Activated B cell treated with CpG ODN at 0.5 μM for 24 hours (primary cell): ENCODE measurements at regions not wholly inside any gene's neighbourhood (a gene's known extent, or its start where the extent isn't known, plus 50 kb on each side); places are given as distances from the start of the nearest gene placed in this dataset.

Source experiments
- ATAC-seq: fragments of 200-7000 bp; cut with Tn5 transposase; one replicate; pipeline ENCODE4 v1.10.0; 2021; ENCODE audit warnings: low read depth, mild to moderate bottlenecking, moderate library complexity
- CTCF ChIA-PET: fragments of 350-600 bp; sonication (Branson Sonifier 250); formaldehyde crosslinking; loops from one replicate; lab custom pipeline; 2021; ENCODE audit warnings: antibody characterized with exemption; lab: Charles Lee
- POLR2A ChIA-PET: fragments of 350-600 bp; sonication (Branson Sonifier 250); formaldehyde crosslinking; loops from one replicate; lab custom pipeline; 2021; ENCODE audit warnings: antibody characterized with exemption; lab: Charles Lee
- DNase-seq: peaks from one replicate; pipeline ENCODE4 v3.0.0; 2022
- H3K27ac Mint-ChIP-seq: one replicate; pipeline ENCODE4 v1.8.0; 2020; ENCODE audit warnings: mixed read lengths
- H3K27me3 Mint-ChIP-seq: one replicate; pipeline ENCODE4 v1.8.0; 2021; ENCODE audit warnings: mixed read lengths
- H3K36me3 Mint-ChIP-seq: one replicate; pipeline ENCODE4 v1.8.0; 2021; ENCODE audit warnings: low read depth, mixed read lengths
- H3K4me1 Mint-ChIP-seq: one replicate; pipeline ENCODE4 v1.8.0; 2021; ENCODE audit warnings: mixed read lengths
- H3K4me3 Mint-ChIP-seq: one replicate; pipeline ENCODE4 v1.8.0; 2020; ENCODE audit warnings: mild to moderate bottlenecking, mixed read lengths
- H3K9me3 Mint-ChIP-seq: one replicate; pipeline ENCODE4 v1.8.0; 2020; ENCODE audit warnings: mixed read lengths
- intact Hi-C: fragments of 100-400 bp; cut with micrococcal nuclease; formaldehyde crosslinking; loops from one replicate; pipeline ENCODE4 v1.15.1; 2024
- TF ChIP-seq, protein P1 (sequence below): fragments of 200-600 bp; IDR thresholded peaks from one replicate; pipeline ENCODE4 v1.8.0; 2022; ENCODE audit warnings: antibody characterized with exemption, mild to moderate bottlenecking

DNA sequence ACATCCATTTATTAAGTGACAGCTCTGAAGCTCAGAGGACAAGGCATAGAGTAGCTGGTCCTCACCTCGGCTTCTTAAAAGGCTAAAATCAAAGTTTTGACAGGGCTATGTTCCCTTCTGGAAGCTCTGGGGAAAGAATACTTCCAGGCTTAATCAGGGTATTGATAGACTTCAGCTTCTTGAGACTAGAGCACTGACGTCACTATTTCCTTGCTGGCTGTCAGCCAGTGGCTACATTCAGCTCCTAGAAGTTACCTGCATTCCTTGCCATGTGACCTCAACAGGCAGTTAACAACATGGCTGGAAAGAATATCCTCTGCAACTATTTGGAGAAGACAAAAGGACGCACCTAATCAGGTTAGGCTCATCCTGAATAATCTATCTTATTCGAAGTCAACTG is 1144.8 kb downstream of the ADGRL3 start:
- ATAC-seq = no peak
- POLR2A ChIA-PET = no interaction called here
- Mint-ChIP-seq H3K36me3 (no peaks in the 10 kb centered on the region), H3K27ac (no peak overlapping the region), H3K9me3 (peaks cover 30% of the 10 kb centered on the region), H3K4me1 (no peaks in the 10 kb centered on the region), H3K4me3 (no peak overlapping the region), H3K27me3 (no peaks in the 10 kb centered on the region)
- no peak for DNase-seq
- TF ChIP-seq, protein P1, sequence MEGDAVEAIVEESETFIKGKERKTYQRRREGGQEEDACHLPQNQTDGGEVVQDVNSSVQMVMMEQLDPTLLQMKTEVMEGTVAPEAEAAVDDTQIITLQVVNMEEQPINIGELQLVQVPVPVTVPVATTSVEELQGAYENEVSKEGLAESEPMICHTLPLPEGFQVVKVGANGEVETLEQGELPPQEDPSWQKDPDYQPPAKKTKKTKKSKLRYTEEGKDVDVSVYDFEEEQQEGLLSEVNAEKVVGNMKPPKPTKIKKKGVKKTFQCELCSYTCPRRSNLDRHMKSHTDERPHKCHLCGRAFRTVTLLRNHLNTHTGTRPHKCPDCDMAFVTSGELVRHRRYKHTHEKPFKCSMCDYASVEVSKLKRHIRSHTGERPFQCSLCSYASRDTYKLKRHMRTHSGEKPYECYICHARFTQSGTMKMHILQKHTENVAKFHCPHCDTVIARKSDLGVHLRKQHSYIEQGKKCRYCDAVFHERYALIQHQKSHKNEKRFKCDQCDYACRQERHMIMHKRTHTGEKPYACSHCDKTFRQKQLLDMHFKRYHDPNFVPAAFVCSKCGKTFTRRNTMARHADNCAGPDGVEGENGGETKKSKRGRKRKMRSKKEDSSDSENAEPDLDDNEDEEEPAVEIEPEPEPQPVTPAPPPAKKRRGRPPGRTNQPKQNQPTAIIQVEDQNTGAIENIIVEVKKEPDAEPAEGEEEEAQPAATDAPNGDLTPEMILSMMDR = no peak
- intact Hi-C loops = no loop called here
- CTCF ChIA-PET = no interaction called here

DNA sequence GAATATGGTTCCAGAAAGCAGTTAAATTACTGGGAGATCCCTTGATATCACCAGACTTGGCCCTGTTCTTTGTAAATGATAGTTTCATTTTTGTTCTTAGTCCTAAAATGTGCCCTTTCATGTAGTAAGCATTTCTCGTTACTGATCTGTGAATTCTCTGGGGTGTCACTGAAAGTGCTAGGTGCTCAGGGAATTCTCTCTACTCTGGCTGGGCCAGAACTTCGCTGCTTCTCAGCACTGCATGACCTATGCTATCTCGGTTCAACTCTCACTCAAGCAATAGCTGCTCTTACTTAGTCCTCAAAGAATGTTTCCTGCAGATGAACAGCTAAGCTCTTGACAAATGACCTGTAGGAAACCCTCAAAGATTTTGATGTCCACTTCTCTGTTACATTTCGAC is 1144.3 kb downstream of the ADGRL3 start:
- ChIA-PET CTCF (no interaction called here), POLR2A (no interaction called here)
- Mint-ChIP-seq H3K36me3 (no peaks in the 10 kb centered on the region), H3K4me1 (no peaks in the 10 kb centered on the region), H3K9me3 (peaks cover 32% of the 10 kb centered on the region), H3K4me3 (no peak overlapping the region), H3K27me3 (no peaks in the 10 kb centered on the region), H3K27ac (no peak overlapping the region)
- DNase-seq (no peak), ATAC-seq (no peak)
- intact Hi-C loops = no loop called here
- TF ChIP-seq, protein P1 = no peak

DNA sequence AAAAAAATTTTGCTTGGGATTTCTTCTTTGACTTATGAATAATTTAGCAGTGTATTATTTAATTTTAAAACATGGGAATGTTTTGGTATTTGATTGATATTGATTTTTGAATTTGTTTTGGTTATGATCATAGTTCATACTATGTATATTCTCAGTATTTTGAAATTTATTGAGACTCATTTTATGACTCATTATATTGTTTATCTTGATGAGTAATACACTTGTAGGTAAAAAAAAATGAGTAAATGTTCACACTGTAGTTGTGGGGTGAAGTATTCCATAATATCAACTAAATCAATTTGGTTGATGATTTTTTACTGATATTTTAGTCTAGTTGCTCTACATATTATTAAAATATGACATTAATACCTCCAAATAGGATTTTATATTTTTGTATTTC is 1142.2 kb downstream of the ADGRL3 start:
- peaks cover 42% of the 10 kb centered on the region for H3K9me3 Mint-ChIP-seq
- ChIA-PET POLR2A (no interaction called here), CTCF (no interaction called here)
- TF ChIP-seq, protein P1 = no peak
- intact Hi-C loops = no loop called here
- H3K36me3 Mint-ChIP-seq = no peaks in the 10 kb centered on the region
- DNase-seq = no peak
- no peak for ATAC-seq
- H3K4me1 Mint-ChIP-seq = no peaks in the 10 kb centered on the region
- no peaks in the 10 kb centered on the region for H3K27me3 Mint-ChIP-seq
- H3K4me3 Mint-ChIP-seq = no peak overlapping the region
- H3K27ac Mint-ChIP-seq = no peak overlapping the region

DNA sequence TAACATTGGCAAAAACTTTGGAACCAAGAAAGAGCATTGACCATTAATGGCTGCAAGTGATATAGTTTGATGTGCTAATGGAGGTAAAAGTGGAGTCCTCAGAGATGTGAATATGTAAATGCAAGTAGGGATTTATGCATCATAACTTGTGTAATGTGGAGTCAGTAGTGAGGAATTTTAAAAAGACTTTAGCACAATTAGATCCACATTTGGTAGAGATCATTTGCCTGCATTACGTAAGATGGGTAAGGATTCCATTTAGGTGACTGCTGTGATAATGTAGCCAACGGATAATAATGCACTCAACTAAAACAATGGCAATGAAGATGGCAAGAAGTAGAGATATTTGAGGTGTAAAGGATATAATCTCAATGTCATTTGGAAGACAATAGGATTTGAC is 1128.4 kb downstream of the ADGRL3 start:
- no peak overlapping the region for H3K4me3 Mint-ChIP-seq
- no peaks in the 10 kb centered on the region for H3K4me1 Mint-ChIP-seq
- H3K36me3 Mint-ChIP-seq = no peaks in the 10 kb centered on the region
- TF ChIP-seq, protein P1 = no peak
- POLR2A ChIA-PET = no interaction called here
- no peaks in the 10 kb centered on the region for H3K27me3 Mint-ChIP-seq
- no peak for DNase-seq
- no peak for ATAC-seq
- intact Hi-C loops = no loop called here
- H3K9me3 Mint-ChIP-seq = peaks cover 7% of the 10 kb centered on the region
- CTCF ChIA-PET = no interaction called here
- no peak overlapping the region for H3K27ac Mint-ChIP-seq

DNA sequence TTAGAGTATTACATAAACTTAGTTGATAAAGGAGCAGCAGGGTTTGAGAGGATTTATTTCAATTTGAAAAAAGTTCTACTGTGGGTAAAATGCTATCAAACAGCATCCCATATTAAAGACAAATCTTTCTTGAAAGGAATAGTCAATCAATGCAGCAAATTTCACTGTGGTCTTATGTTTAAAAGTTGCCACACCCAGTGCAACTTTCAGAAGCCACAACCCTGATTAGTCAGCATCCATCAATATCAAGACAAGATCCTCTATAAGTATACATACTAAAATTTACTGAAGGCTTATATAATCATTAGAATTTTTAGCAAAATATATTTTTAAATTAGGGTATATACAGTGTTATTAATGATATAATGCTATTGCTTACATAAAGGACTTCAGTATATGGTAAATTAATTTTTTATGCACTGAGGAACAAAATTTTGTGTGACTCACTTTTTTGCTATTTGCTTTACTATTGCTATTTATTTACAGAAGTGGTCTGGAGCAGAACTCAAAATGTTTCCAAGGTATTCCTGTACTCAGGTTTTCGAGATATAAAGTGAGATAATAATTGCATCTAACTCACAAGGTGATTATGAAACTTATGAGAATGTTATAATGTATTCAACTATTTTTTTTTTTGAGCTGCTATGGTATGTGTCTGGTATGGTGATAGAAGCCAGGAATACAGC is 1127.6 kb downstream of the ADGRL3 start:
- no peaks in the 10 kb centered on the region for H3K4me1 Mint-ChIP-seq
- TF ChIP-seq, protein P1 = no peak
- ChIA-PET CTCF (no interaction called here), POLR2A (no interaction called here)
- no peaks in the 10 kb centered on the region for H3K36me3 Mint-ChIP-seq
- no peaks in the 10 kb centered on the region for H3K27me3 Mint-ChIP-seq
- ATAC-seq = no peak
- H3K4me3 Mint-ChIP-seq = no peak overlapping the region
- intact Hi-C loops = no loop called here
- no peak for DNase-seq
- H3K27ac Mint-ChIP-seq = no peak overlapping the region
- H3K9me3 Mint-ChIP-seq = peaks cover 7% of the 10 kb centered on the region
